GM23338 (cell line): ENCODE measurements at regions not wholly inside any gene's neighbourhood (a gene's known extent, or its start where the extent isn't known, plus 50 kb on each side); places are given as distances from the start of the nearest gene placed in this dataset.

Experiments used
- ATAC-seq: fragments of 200-7000 bp; cut with Tn5 transposase; 3 replicates; pipeline ENCODE4 v1.9.1; 2020
- DNase-seq: peaks from one replicate; pipeline ENCODE4 v3.0.0-alpha.2; 2015; ENCODE audit warnings: low spot score
- H2AFZ ChIP-seq: fragments of 200-600 bp; sonication (generic); 2 replicates; pipeline ENCODE4 v1.8.0; 2016; ENCODE audit warnings: antibody characterized with exemption, mild to moderate bottlenecking, moderate library complexity
- H3F3A ChIP-seq: fragments of 200-600 bp; sonication (generic); replicated peaks from 2 replicates; pipeline ENCODE4 v1.8.0; 2017; ENCODE audit warnings: antibody characterized with exemption, mixed run types, low read depth
- H3K27ac ChIP-seq: fragments of 200-600 bp; sonication (generic); 2 replicates; pipeline ENCODE4 v1.6.1; 2016; ENCODE audit warnings: low read depth
- H3K27me3 ChIP-seq: fragments of 200-600 bp; sonication (generic); 2 replicates; pipeline ENCODE4 v1.8.0; 2016; ENCODE audit warnings: mild to moderate bottlenecking, mixed run types, moderate library complexity; ENCODE audit not compliant: insufficient read depth
- H3K36me3 ChIP-seq: fragments of 200-600 bp; sonication (generic); 2 replicates; pipeline ENCODE4 v1.8.0; 2016; ENCODE audit warnings: mild to moderate bottlenecking; ENCODE audit not compliant: insufficient read depth
- H3K4me1 ChIP-seq: fragments of 200-600 bp; sonication (generic); 2 replicates; pipeline ENCODE4 v1.8.0; 2016; ENCODE audit warnings: mild to moderate bottlenecking, moderate library complexity; ENCODE audit not compliant: insufficient read depth
- H3K4me2 ChIP-seq: fragments of 200-600 bp; sonication (generic); 2 replicates; pipeline ENCODE4 v1.7.1; 2017; ENCODE audit warnings: mixed run types
- H3K4me3 ChIP-seq: fragments of 200-600 bp; sonication (generic); 2 replicates; pipeline ENCODE4 v1.6.1; 2016; ENCODE audit warnings: mixed run types
- H3K79me2 ChIP-seq: fragments of 200-600 bp; sonication (generic); replicated peaks from 2 replicates; pipeline ENCODE4 v1.8.0; 2017; ENCODE audit warnings: mild to moderate bottlenecking; ENCODE audit not compliant: insufficient read depth
- H3K9me2 ChIP-seq: fragments of 200-600 bp; sonication (generic); 2 replicates; pipeline ENCODE4 v1.8.0; 2017; ENCODE audit not compliant: insufficient read depth
- H4K20me1 ChIP-seq: fragments of 200-600 bp; sonication (generic); replicated peaks from 2 replicates; pipeline ENCODE4 v1.8.0; 2017; ENCODE audit warnings: mild to moderate bottlenecking; ENCODE audit not compliant: insufficient read depth
- H3K27ac Mint-ChIP-seq: 2 replicates; pipeline ENCODE4 v1.8.0; 2020; ENCODE audit warnings: inconsistent platforms, mild to moderate bottlenecking, moderate library complexity, mixed read lengths
- H3K27me3 Mint-ChIP-seq: 3 replicates; pipeline ENCODE4 v1.8.0; 2022; ENCODE audit warnings: low read depth, mild to moderate bottlenecking, moderate library complexity, mixed read lengths, inconsistent platforms; ENCODE audit not compliant: insufficient read depth, poor library complexity
- H3K36me3 Mint-ChIP-seq: 3 replicates; pipeline ENCODE4 v1.8.0; 2021; ENCODE audit warnings: low read depth, mild to moderate bottlenecking, inconsistent platforms, moderate library complexity, mixed read lengths
- H3K4me1 Mint-ChIP-seq: 3 replicates; pipeline ENCODE4 v1.8.0; 2020; ENCODE audit warnings: mild to moderate bottlenecking, inconsistent platforms, mixed read lengths
- H3K4me3 Mint-ChIP-seq: 3 replicates; pipeline ENCODE4 v1.8.0; 2021; ENCODE audit warnings: moderate library complexity, mild to moderate bottlenecking, inconsistent platforms, mixed read lengths
- H3K9me3 Mint-ChIP-seq: 3 replicates; pipeline ENCODE4 v1.8.0; 2020; ENCODE audit warnings: moderate library complexity, mild to moderate bottlenecking, inconsistent platforms, mixed read lengths
- CREB1 ChIP-seq: fragments of 250-450 bp; sonication (Bioruptor Pico); IDR thresholded peaks from 2 replicates; pipeline ENCODE4 v1.5.0; 2020; ENCODE audit warnings: low read depth, mild to moderate bottlenecking, moderate library complexity
- CTCF ChIP-seq, 2 experiments: fragments of 200-600 bp in 1 of 2; sonication (generic) in 1 of 2; conservative IDR thresholded peaks; 2 replicates each; pipeline versions ENCODE4 v1.5.1 to v1.6.1; 2016 to 2017; ENCODE audit warnings: antibody characterized with exemption in 2 of 2, low read depth in 2 of 2, mild to moderate bottlenecking in 2 of 2, moderate library complexity in 1 of 2
- ETS1 ChIP-seq: IDR thresholded peaks from 2 replicates; pipeline ENCODE4 v1.6.1; 2016; ENCODE audit warnings: antibody characterized with exemption
- EZH2 ChIP-seq: fragments of 200-600 bp; sonication (generic); IDR thresholded peaks from one replicate; pipeline ENCODE4 v1.8.0; 2017; ENCODE audit warnings: antibody characterized with exemption, mild to moderate bottlenecking, low read depth; ENCODE audit not compliant: unreplicated experiment
- EZH2phosphoT487 ChIP-seq: fragments of 200-600 bp; sonication (generic); IDR thresholded peaks from one replicate; pipeline ENCODE4 v1.8.1; 2018; ENCODE audit warnings: antibody characterized with exemption; ENCODE audit not compliant: unreplicated experiment
- JUNB ChIP-seq: IDR thresholded peaks from one replicate; pipeline ENCODE4 v1.6.1; 2016; ENCODE audit warnings: antibody characterized with exemption; ENCODE audit not compliant: unreplicated experiment
- NANOG ChIP-seq: IDR thresholded peaks from 2 replicates; pipeline ENCODE4 v1.6.1; 2016; ENCODE audit warnings: antibody characterized with exemption, borderline replicate concordance
- POLR2AphosphoS5 ChIP-seq: IDR thresholded peaks from 2 replicates; pipeline ENCODE4 v1.6.1; 2016; ENCODE audit warnings: antibody characterized with exemption, low read depth
- REST ChIP-seq: IDR thresholded peaks from one replicate; pipeline ENCODE4 v1.6.1; 2018; ENCODE audit warnings: antibody characterized with exemption; ENCODE audit not compliant: unreplicated experiment
- STAT1 ChIP-seq: IDR thresholded peaks from one replicate; pipeline ENCODE4 v1.6.1; 2016; ENCODE audit warnings: antibody characterized with exemption; ENCODE audit not compliant: unreplicated experiment
- ZNF114 ChIP-seq: fragments of 250-450 bp; sonication (Bioruptor Pico); IDR thresholded peaks from 2 replicates; pipeline ENCODE4 v1.5.0; 2020; ENCODE audit warnings: mild to moderate bottlenecking, moderate library complexity
- ZNF331 ChIP-seq: fragments of 250-450 bp; sonication (Bioruptor Pico); IDR thresholded peaks from 2 replicates; pipeline ENCODE4 v1.5.0; 2020; ENCODE audit warnings: low read depth, mild to moderate bottlenecking, moderate library complexity
- ZNF462 ChIP-seq: fragments of 250-450 bp; sonication (Bioruptor Pico); IDR thresholded peaks from 2 replicates; pipeline ENCODE4 v1.5.0; 2020; ENCODE audit warnings: mild to moderate bottlenecking, moderate library complexity

- H2AFZ ChIP-seq = no peak overlapping the region
Observed at GRCh38 chr14:38930898-38931297, 172.1 kb downstream of the SEC23A start.

More at GRCh38 chr14:38930898-38931297, 172.1 kb downstream of the SEC23A start:
- Histone ChIP-seq H3K4me1 (0 out of 2 replicates have a peak, but pooled peaks cover 4% of the 10 kb centered on the region), H3K4me3 (no peak overlapping the region), H3K9me2 (peaks cover 8% of the 10 kb centered on the region; the same call in 1 of the 2 replicates), H3K27me3 (no peaks in the 10 kb centered on the region), H3K79me2 (no peaks in the 10 kb centered on the region), H3F3A (no peaks in the 10 kb centered on the region), H4K20me1 (no peaks in the 10 kb centered on the region), H3K27ac (no peak overlapping the region), H3K36me3 (no peaks in the 10 kb centered on the region), H3K4me2 (no peak overlapping the region)
- H3K4me3 Mint-ChIP-seq = no peak overlapping the region
- TF ChIP-seq CREB1 (CRISPR knock-in tag) (no peak), POLR2AphosphoS5 (no peak), ZNF114 (no peak), REST (no peak), NANOG (no peak), JUNB (no peak), ZNF462 (CRISPR knock-in tag) (no peak), EZH2phosphoT487 (no peak), EZH2 (no peak), CTCF (conservative IDR thresholded peaks at IDR 0.05; ENCODE audit: low read depth in 2 of 2) (no peak), ZNF331 (CRISPR knock-in tag) (no peak), STAT1 (no peak), ETS1 (no peak)
- no peak for ATAC-seq
- H3K27ac Mint-ChIP-seq = no peak overlapping the region
- no peak for DNase-seq
- H3K27me3 Mint-ChIP-seq = no peaks in the 10 kb centered on the region
- no peaks in the 10 kb centered on the region for H3K36me3 Mint-ChIP-seq
- H3K4me1 Mint-ChIP-seq = peaks cover 12% of the 10 kb centered on the region
- H3K9me3 Mint-ChIP-seq = no peaks in the 10 kb centered on the region; the same call in 2 of the 3 replicates
